Endodermal cell (in vitro differentiated cells): ENCODE measurements at regions not wholly inside any gene's neighbourhood (a gene's known extent, or its start where the extent isn't known, plus 50 kb on each side); places are given as distances from the start of the nearest gene placed in this dataset.
A peak's percentile ranks its signal among the peaks of the same experiment; 100 is the strongest.
"Not testable (repeated sequence)": the region's sequence is repeated elsewhere in the genome, so short reads cannot be mapped to it uniquely, and the experiment has no call there.

Experiments
- DNase-seq: peaks from one replicate; pipeline ENCODE4 v3.0.0-alpha.2; 2017
- H3K27ac ChIP-seq: 2 replicates; pipeline ENCODE4 v1.5.1; 2013; ENCODE audit warnings: mild to moderate bottlenecking, low read depth, low read length, moderate library complexity
- H3K27me3 ChIP-seq: 2 replicates; pipeline ENCODE4 v1.6.1; 2013; ENCODE audit warnings: mild to moderate bottlenecking, low read length, moderate library complexity; ENCODE audit not compliant: insufficient read depth, control insufficient read depth, poor library complexity, severe bottlenecking
- H3K36me3 ChIP-seq: 2 replicates; pipeline ENCODE4 v1.7.0; 2013; ENCODE audit warnings: mild to moderate bottlenecking, low read length, moderate library complexity; ENCODE audit not compliant: control insufficient read depth, insufficient read depth
- H3K4me1 ChIP-seq: one replicate; pipeline ENCODE4 v1.7.0; 2013; ENCODE audit warnings: low read length; ENCODE audit not compliant: control insufficient read depth, insufficient read depth
- H3K4me3 ChIP-seq: 2 replicates; pipeline ENCODE4 v1.5.1; 2013; ENCODE audit warnings: mild to moderate bottlenecking, low read length, moderate library complexity
- H3K9ac ChIP-seq: 2 replicates; pipeline ENCODE4 v1.6.1; 2013; ENCODE audit warnings: mild to moderate bottlenecking, low read length, moderate library complexity; ENCODE audit not compliant: poor library complexity, severe bottlenecking; ENCODE audit errors: extremely low read depth
- H3K9me3 ChIP-seq: 2 replicates; pipeline ENCODE4 v1.6.1; 2013; ENCODE audit warnings: mild to moderate bottlenecking, low read length, moderate library complexity; ENCODE audit not compliant: control insufficient read depth
- H3K27ac Mint-ChIP-seq: 2 replicates; pipeline ENCODE4 v1.8.0; 2020; ENCODE audit warnings: mixed read lengths
- H3K27me3 Mint-ChIP-seq: 2 replicates; pipeline ENCODE4 v1.8.0; 2021; ENCODE audit warnings: mild to moderate bottlenecking, mixed read lengths; ENCODE audit not compliant: insufficient read depth
- H3K36me3 Mint-ChIP-seq: 2 replicates; pipeline ENCODE4 v1.8.0; 2020; ENCODE audit warnings: low read depth, mixed read lengths
- H3K4me1 Mint-ChIP-seq: 2 replicates; pipeline ENCODE4 v1.8.0; 2020; ENCODE audit warnings: mixed read lengths
- H3K4me3 Mint-ChIP-seq: 2 replicates; pipeline ENCODE4 v1.8.0; 2020; ENCODE audit warnings: mild to moderate bottlenecking, moderate library complexity, mixed read lengths
- H3K9me3 Mint-ChIP-seq: 2 replicates; pipeline ENCODE4 v1.8.0; 2020; ENCODE audit warnings: mild to moderate bottlenecking, mixed read lengths
- WGBS, 2 experiments: methylation state at CpG; one replicate each; pipeline versions ENCODE4 v1.1.5 to v1.1.7; 2013; ENCODE audit warnings: missing lambda C conversion rate in 2 of 2, mixed read lengths in 1 of 2; ENCODE audit not compliant: insufficient coverage in 1 of 2, insufficient read length in 1 of 2; 5-methylcytosine and 5-hydroxymethylcytosine counted together
- TF ChIP-seq, protein P1 (sequence below): fragments of 200-600 bp; sonication (generic); conservative IDR thresholded peaks from 2 replicates; pipeline ENCODE4 v1.5.0; 2021; ENCODE audit warnings: antibody characterized with exemption, mild to moderate bottlenecking

DNA sequence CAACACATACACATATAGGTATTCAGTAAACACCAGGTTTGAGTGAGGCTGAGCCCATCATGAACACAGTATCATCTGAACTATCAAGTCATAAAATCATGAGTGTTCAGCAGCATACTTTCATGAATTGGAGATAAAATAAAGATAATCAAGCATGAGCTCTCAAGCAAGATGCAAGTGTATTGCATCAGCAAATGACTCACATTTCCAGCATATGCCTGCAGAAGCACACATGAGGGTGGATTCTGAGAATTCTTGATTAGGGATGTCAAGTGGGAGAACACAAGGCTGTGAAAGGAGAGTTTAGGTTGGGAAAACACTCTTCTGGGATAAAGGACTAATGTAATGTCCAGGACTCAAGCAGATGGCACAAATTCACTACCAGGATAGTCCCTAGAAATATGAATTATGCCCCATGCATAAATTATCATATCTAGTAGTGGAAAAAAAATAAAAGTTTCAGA is 299.2 kb downstream of the SRGAP2C start:
- H3K9me3 ChIP-seq, result no peaks in the 10 kb centered on the region
- no peaks in the 10 kb centered on the region for H3K4me1 ChIP-seq
- H3K4me3 ChIP-seq, result no peak overlapping the region
- H3K36me3 ChIP-seq, result no peaks in the 10 kb centered on the region
- no peaks in the 10 kb centered on the region for H3K4me1 Mint-ChIP-seq
- no peak overlapping the region for H3K9ac ChIP-seq
- TF ChIP-seq, protein P1, sequence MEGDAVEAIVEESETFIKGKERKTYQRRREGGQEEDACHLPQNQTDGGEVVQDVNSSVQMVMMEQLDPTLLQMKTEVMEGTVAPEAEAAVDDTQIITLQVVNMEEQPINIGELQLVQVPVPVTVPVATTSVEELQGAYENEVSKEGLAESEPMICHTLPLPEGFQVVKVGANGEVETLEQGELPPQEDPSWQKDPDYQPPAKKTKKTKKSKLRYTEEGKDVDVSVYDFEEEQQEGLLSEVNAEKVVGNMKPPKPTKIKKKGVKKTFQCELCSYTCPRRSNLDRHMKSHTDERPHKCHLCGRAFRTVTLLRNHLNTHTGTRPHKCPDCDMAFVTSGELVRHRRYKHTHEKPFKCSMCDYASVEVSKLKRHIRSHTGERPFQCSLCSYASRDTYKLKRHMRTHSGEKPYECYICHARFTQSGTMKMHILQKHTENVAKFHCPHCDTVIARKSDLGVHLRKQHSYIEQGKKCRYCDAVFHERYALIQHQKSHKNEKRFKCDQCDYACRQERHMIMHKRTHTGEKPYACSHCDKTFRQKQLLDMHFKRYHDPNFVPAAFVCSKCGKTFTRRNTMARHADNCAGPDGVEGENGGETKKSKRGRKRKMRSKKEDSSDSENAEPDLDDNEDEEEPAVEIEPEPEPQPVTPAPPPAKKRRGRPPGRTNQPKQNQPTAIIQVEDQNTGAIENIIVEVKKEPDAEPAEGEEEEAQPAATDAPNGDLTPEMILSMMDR, result no peak
- H3K27ac ChIP-seq, result no peak overlapping the region
- no peaks in the 10 kb centered on the region for H3K36me3 Mint-ChIP-seq
- DNase-seq, result no peak
- H3K4me3 Mint-ChIP-seq, result no peak overlapping the region
- H3K9me3 Mint-ChIP-seq, result peaks cover 25% of the 10 kb centered on the region
- no peaks in the 10 kb centered on the region for H3K27me3 ChIP-seq
- peaks cover 4% of the 10 kb centered on the region for H3K27me3 Mint-ChIP-seq
- H3K27ac Mint-ChIP-seq, result no peak overlapping the region

DNA sequence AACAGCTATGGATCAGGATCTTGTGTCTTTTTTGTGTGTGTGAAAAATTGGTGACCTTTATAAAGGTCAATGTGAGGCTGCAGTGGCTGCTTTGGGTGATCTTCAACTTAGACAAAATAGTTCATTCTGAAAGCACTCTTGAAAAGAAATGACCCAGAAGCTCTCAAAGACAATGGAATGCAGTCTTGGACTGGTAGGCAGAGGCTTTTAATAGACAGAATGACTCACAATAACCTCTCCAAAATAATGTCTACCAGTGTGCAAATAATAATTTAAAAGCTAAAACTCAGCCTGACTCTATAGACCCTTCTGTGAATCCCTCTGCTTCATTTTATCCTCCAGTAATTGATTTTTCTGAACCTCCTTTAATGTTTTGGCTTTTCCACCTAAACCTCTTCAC is 310.0 kb downstream of the SRGAP2C start:
- not testable (repeated sequence) for H3K36me3 ChIP-seq, H3K27ac Mint-ChIP-seq, H3K4me3 Mint-ChIP-seq, H3K4me3 ChIP-seq, H3K9me3 ChIP-seq, DNase-seq, H3K27me3 ChIP-seq, H3K9ac ChIP-seq, H3K27me3 Mint-ChIP-seq, H3K4me1 ChIP-seq, H3K9me3 Mint-ChIP-seq, H3K4me1 Mint-ChIP-seq, H3K27ac ChIP-seq, H3K36me3 Mint-ChIP-seq

DNA sequence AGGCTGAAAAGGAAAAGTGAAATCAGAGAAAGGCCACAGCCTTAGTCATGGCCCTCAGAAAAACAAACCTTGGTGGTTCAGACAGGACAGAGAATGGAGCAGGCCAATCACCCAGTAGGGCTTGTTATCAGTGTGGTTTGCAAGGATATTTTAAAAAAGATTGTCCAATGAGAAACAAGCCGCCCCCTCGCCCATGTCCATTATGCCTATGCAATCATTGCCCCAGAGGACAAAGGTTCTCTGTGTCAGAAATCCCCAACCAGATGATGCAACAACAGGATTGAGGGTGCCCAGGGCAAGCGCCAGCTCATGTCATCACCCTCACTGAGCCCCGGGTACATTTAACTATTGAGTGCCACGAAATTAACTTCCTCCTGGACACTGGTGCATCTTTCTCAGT is 326.7 kb downstream of the SRGAP2C start:
- not testable (repeated sequence) for H3K27me3 ChIP-seq, H3K4me3 Mint-ChIP-seq, H3K27me3 Mint-ChIP-seq, DNase-seq, H3K27ac ChIP-seq, H3K9ac ChIP-seq, H3K36me3 ChIP-seq, H3K27ac Mint-ChIP-seq, H3K36me3 Mint-ChIP-seq, H3K4me1 ChIP-seq, H3K4me1 Mint-ChIP-seq
- H3K9me3 ChIP-seq, result peaks cover 71% of the 10 kb centered on the region
- WGBS, 2 experiments, result 91 to 94% methylated on average over 5 of the region's 5 CpGs
- peaks cover 67% of the 10 kb centered on the region for H3K9me3 Mint-ChIP-seq
- H3K4me3 ChIP-seq, result peak overlapping the region; percentile 24

DNA sequence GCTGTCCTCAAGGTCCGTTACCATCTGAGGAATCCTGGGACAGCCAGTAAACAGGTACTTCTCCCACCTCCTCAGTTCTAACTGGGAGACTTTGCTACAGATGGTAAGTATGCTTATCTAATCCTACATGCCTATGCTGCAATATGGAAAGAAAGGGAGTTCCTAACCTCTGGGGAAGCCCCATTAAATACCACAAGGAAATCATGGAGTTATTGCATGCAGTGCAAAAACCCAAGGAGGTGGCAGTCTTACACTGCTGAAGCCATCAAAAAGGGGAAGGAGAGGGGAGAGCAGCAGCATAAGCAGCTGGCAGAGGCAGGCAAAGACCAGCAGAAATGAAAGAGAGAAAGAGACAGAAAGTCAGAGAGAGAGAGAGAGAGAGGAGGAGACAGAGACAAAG is 327.1 kb downstream of the SRGAP2C start:
- not testable (repeated sequence) for H3K9ac ChIP-seq, DNase-seq, H3K27me3 Mint-ChIP-seq, H3K4me3 Mint-ChIP-seq, H3K4me1 Mint-ChIP-seq, H3K27ac ChIP-seq, H3K27me3 ChIP-seq, H3K36me3 Mint-ChIP-seq, H3K4me1 ChIP-seq, H3K36me3 ChIP-seq, H3K27ac Mint-ChIP-seq, H3K4me3 ChIP-seq
- peaks cover 66% of the 10 kb centered on the region for H3K9me3 Mint-ChIP-seq
- 91% methylated on average over 1 of the region's 1 CpG; no CpG with 5 or more reads in 1 of the 2 experiments for WGBS, 2 experiments
- H3K9me3 ChIP-seq, result peaks cover 67% of the 10 kb centered on the region
